ENCODE measurements at regions not wholly inside any gene's neighbourhood (a gene's known extent, or its start where the extent isn't known, plus 50 kb on each side); places are given as distances from the start of the nearest gene placed in this dataset.

DNA sequence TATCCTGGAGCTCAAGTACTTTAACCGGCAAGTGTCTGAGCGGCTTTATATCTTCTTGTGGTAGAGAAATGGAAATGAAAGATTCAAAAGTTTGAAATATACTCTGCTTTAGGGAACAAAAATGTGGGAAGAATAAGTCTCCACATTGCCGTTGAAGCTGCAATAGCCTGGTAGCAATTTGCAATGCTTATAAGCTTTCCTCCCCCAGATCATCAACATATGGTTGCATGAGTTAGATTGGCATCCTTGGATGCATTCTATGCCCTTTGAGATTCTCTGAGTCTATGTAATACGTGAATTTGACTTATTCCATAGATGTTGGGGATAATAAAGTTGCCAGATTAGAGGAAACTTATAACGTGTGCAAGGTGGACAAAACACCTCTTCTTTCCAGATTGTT is 86.1 kb upstream of the KCNK1 start:
- POLR2A ChIA-PET: interaction anchor here (1.3 to 1.8 kb wide), 4 partner anchors 11 to 16 kb away, joined by 3 to 12 read pairs (median 4); no protein-coding TSS in a partner anchor
- Mint-ChIP-seq H3K27me3 (ENCODE audit: insufficient read depth, unreplicated experiment) (no peaks in the 10 kb centered on the region), H3K36me3 (ENCODE audit: insufficient read depth, unreplicated experiment) (no peaks in the 10 kb centered on the region), H3K4me3 (ENCODE audit: unreplicated experiment) (no peak overlapping the region), H3K9me3 (ENCODE audit: unreplicated experiment) (no peaks in the 10 kb centered on the region), H3K4me1 (ENCODE audit: insufficient read depth, unreplicated experiment) (no peaks in the 10 kb centered on the region), H3K27ac (ENCODE audit: low read depth, unreplicated experiment) (no peak overlapping the region)
- no peak for DNase-seq (ENCODE audit: unreplicated experiment)
- no TSS peak for BruUV-seq (replicated peaks)
- TF ChIP-seq, protein P1, sequence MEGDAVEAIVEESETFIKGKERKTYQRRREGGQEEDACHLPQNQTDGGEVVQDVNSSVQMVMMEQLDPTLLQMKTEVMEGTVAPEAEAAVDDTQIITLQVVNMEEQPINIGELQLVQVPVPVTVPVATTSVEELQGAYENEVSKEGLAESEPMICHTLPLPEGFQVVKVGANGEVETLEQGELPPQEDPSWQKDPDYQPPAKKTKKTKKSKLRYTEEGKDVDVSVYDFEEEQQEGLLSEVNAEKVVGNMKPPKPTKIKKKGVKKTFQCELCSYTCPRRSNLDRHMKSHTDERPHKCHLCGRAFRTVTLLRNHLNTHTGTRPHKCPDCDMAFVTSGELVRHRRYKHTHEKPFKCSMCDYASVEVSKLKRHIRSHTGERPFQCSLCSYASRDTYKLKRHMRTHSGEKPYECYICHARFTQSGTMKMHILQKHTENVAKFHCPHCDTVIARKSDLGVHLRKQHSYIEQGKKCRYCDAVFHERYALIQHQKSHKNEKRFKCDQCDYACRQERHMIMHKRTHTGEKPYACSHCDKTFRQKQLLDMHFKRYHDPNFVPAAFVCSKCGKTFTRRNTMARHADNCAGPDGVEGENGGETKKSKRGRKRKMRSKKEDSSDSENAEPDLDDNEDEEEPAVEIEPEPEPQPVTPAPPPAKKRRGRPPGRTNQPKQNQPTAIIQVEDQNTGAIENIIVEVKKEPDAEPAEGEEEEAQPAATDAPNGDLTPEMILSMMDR (IDR thresholded peaks at IDR 0.05; ENCODE audit: unreplicated experiment): no peak
- CTCF ChIA-PET: interaction anchor here (0.5 to 2.9 kb wide), 4 partner anchors 85 to 470 kb away, joined by 3 to 24 read pairs (median 4); no protein-coding TSS in a partner anchor
- intact Hi-C loops (cut with micrococcal nuclease): no loop called here

DNA sequence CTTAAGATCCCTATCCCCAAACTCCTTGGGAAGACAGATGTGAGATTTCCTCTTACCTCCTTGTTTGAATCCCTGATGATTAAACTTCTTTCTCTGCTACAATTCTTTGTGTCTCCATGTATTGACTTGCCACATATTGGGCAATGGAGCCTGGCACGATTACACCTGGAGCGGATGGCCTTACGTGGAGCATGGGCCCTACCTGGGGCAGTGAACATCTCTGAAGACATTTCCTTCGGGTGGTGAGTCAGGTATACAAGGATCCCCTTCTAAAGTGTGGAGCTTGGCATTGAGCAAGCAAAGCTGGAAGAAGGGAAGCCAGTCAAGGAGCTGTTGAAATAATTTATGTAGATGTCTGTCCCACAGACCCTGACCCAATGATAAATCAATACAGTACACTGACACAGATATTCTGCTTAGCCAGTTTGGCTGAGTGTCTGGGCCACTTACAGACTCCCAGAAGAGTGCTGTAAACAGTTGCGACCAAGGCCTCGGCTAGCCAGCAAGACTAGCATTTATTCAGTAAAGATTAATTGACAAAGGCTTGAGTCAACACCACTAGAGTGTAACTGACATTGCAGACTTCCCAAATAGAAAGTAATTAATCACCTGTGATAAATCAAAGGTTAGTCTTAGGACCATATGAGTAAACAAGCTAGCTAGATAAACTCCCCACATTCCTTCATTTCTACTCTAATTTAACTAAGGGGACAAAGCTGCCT is 83.1 kb upstream of the KCNK1 start:
- DNase-seq (ENCODE audit: unreplicated experiment): peak; percentile 82
- Mint-ChIP-seq H3K36me3 (ENCODE audit: insufficient read depth, unreplicated experiment) (no peaks in the 10 kb centered on the region), H3K27me3 (ENCODE audit: insufficient read depth, unreplicated experiment) (no peaks in the 10 kb centered on the region), H3K4me1 (ENCODE audit: insufficient read depth, unreplicated experiment) (no peaks in the 10 kb centered on the region), H3K27ac (ENCODE audit: low read depth, unreplicated experiment) (no peak overlapping the region), H3K4me3 (ENCODE audit: unreplicated experiment) (no peak overlapping the region), H3K9me3 (ENCODE audit: unreplicated experiment) (no peaks in the 10 kb centered on the region)
- TF ChIP-seq, protein P1 (IDR thresholded peaks at IDR 0.05; ENCODE audit: unreplicated experiment): no peak
- intact Hi-C loops (cut with micrococcal nuclease): no loop called here
- POLR2A ChIA-PET: interaction anchor here (1.0 to 2.0 kb wide), 4 partner anchors 10 to 252 kb away, joined by 3 to 9 read pairs (median 6); no protein-coding TSS in a partner anchor
- CTCF ChIA-PET: interaction anchor here (0.6 to 1.4 kb wide), 5 partner anchors 12 to 912 kb away, joined by 3 to 4 read pairs (median 3); no protein-coding TSS in a partner anchor
- no TSS peak for BruUV-seq (replicated peaks)

DNA sequence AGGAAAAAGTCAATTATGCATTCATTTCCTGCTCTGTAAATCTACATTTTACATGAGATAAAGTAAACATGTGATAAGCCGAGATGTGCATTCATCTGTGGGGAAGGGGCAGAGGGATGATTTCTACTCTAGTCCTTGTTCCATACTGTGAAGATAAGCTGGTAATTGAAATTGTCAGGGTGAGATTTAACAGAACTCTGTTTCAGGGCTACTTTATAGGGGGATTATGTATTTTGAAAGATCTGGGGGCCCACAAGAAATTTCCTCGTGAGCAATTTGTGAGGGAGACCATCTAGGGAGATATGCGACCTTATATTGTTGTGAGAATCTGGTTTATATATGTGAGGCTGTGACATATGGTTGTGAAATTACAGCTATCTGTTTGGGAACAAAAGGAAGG is 73.1 kb upstream of the KCNK1 start:
- H3K36me3 Mint-ChIP-seq (ENCODE audit: insufficient read depth, unreplicated experiment): peaks cover 7% of the 10 kb centered on the region
- H3K4me1 Mint-ChIP-seq (ENCODE audit: insufficient read depth, unreplicated experiment): peaks cover 20% of the 10 kb centered on the region
- H3K9me3 Mint-ChIP-seq (ENCODE audit: unreplicated experiment): no peaks in the 10 kb centered on the region
- H3K4me3 Mint-ChIP-seq (ENCODE audit: unreplicated experiment): no peak overlapping the region
- H3K27ac Mint-ChIP-seq (ENCODE audit: low read depth, unreplicated experiment): no peak overlapping the region
- ChIA-PET POLR2A (interaction anchor here (0.8 to 1.0 kb wide), 2 partner anchors 14 to 74 kb away, joined by 3 read pairs; no protein-coding TSS in a partner anchor), CTCF (no interaction called here)
- H3K27me3 Mint-ChIP-seq (ENCODE audit: insufficient read depth, unreplicated experiment): no peaks in the 10 kb centered on the region
- BruUV-seq (replicated peaks): no TSS peak
- intact Hi-C loops (cut with micrococcal nuclease): no loop called here
- DNase-seq (ENCODE audit: unreplicated experiment): no peak
- TF ChIP-seq, protein P1 (IDR thresholded peaks at IDR 0.05; ENCODE audit: unreplicated experiment): no peak

Data from MCF 10A (cell line).